Tibial nerve (tissue), 4 donors: ENCODE measurements at regions not wholly inside any gene's neighbourhood (a gene's known extent, or its start where the extent isn't known, plus 50 kb on each side); places are given as distances from the start of the nearest gene placed in this dataset.

ENCODE experiments used
- EP300 ChIP-seq, 2 donors: sonication (generic); formaldehyde crosslinking; IDR thresholded peaks; one replicate each; pipeline ENCODE4 v1.6.1; 2017; ENCODE audit warnings: antibody characterized with exemption in 2 of 2, mild to moderate bottlenecking in 1 of 2
- POLR2A ChIP-seq, 2 donors: fragments of 450-650 bp; IDR thresholded peaks; one replicate each; pipeline ENCODE4 v1.6.1; 2017; ENCODE audit warnings: antibody characterized with exemption in 2 of 2, mild to moderate bottlenecking in 2 of 2, moderate library complexity in 2 of 2
- TF ChIP-seq, protein P1 (sequence below), 5 experiments: fragments of 200-600 bp in 3 of 5; fragments of 450-650 bp in 2 of 5; sonication (generic) in 3 of 5; IDR thresholded peaks; one replicate each; pipeline ENCODE4 v1.5.1; 2016 to 2019; ENCODE audit warnings: antibody characterized with exemption in 5 of 5, mild to moderate bottlenecking in 3 of 5, moderate library complexity in 2 of 5

DNA sequence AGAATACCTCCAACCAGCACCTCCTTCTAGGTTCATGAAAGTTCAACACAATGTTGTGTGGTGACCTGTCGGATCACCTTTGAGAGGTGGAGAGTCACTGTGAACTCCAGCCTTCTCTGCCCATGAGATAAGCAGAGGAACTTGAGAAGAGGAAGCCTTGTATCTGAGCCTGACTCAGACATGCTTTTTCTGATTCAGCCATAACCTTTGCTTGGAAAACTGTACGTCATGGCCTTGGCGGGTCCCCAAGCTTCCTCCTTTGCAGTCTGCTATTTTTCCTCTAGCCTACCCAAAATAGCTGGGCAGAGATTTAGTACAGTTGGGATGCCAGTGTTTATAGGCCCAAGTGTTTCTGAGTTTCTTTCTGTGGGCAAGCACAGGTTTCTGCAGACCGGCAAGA lies 274.7 kb downstream of the CETN3 start:
- TF ChIP-seq, protein P1, sequence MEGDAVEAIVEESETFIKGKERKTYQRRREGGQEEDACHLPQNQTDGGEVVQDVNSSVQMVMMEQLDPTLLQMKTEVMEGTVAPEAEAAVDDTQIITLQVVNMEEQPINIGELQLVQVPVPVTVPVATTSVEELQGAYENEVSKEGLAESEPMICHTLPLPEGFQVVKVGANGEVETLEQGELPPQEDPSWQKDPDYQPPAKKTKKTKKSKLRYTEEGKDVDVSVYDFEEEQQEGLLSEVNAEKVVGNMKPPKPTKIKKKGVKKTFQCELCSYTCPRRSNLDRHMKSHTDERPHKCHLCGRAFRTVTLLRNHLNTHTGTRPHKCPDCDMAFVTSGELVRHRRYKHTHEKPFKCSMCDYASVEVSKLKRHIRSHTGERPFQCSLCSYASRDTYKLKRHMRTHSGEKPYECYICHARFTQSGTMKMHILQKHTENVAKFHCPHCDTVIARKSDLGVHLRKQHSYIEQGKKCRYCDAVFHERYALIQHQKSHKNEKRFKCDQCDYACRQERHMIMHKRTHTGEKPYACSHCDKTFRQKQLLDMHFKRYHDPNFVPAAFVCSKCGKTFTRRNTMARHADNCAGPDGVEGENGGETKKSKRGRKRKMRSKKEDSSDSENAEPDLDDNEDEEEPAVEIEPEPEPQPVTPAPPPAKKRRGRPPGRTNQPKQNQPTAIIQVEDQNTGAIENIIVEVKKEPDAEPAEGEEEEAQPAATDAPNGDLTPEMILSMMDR (IDR thresholded peaks at IDR 0.05): no peak
- TF ChIP-seq EP300 (IDR thresholded peaks at IDR 0.05): peak in 1 of 2 donors; percentile 47
- no peak for TF ChIP-seq POLR2A (IDR thresholded peaks at IDR 0.05)
